ENCODE measurements at regions not wholly inside any gene's neighbourhood (a gene's known extent, or its start where the extent isn't known, plus 50 kb on each side); places are given as distances from the start of the nearest gene placed in this dataset.

GRCh38 chr4:19266566-19266965 is 985.1 kb upstream of the SLIT2 start:
- TF ChIP-seq EZH2 (IDR thresholded peaks at IDR 0.05; ENCODE audit: low read depth) (no peak), CTCF (conservative IDR thresholded peaks at IDR 0.05) (no peak)

Measured in PC-9 (cell line).